Colonic mucosa (tissue), 4 donors: ENCODE measurements at regions not wholly inside any gene's neighbourhood (a gene's known extent, or its start where the extent isn't known, plus 50 kb on each side); places are given as distances from the start of the nearest gene placed in this dataset.

ENCODE experiments used
- DNase-seq: peaks from one replicate; pipeline ENCODE4 v3.0.0-alpha.2; 2020
- H3K27ac ChIP-seq: fragments of 200-600 bp; one replicate; pipeline ENCODE4 v1.8.0; 2021
- H3K27me3 ChIP-seq: fragments of 200-600 bp; one replicate; pipeline ENCODE4 v1.8.0; 2021
- H3K36me3 ChIP-seq: fragments of 200-600 bp; one replicate; pipeline ENCODE4 v1.8.0; 2021
- H3K4me1 ChIP-seq: fragments of 200-600 bp; one replicate; pipeline ENCODE4 v1.8.0; 2021; ENCODE audit warnings: mild to moderate bottlenecking
- H3K4me3 ChIP-seq: fragments of 200-600 bp; one replicate; pipeline ENCODE4 v1.8.0; 2021
- H3K9ac ChIP-seq, 2 donors: one replicate each; pipeline ENCODE4 v1.7.0; 2013; ENCODE audit warnings: control low read depth in 2 of 2, low read depth in 2 of 2, low read length in 2 of 2
- H3K9me3 ChIP-seq: fragments of 200-600 bp; one replicate; pipeline ENCODE4 v1.8.0; 2021
- intact Hi-C: fragments of 100-400 bp; cut with DNase I; formaldehyde crosslinking; loops from one replicate; pipeline ENCODE4 v1.14.1; 2022
- TF ChIP-seq, protein P1 (sequence below): fragments of 200-600 bp; IDR thresholded peaks from one replicate; pipeline ENCODE4 v1.8.0; 2022; ENCODE audit warnings: antibody characterized with exemption, mild to moderate bottlenecking
- donor health status: healthy.
- donor health status: DM: no; HTN: no; CAD: no.
- donor health status: DM: no; HTN: no; CAD: no.

DNA sequence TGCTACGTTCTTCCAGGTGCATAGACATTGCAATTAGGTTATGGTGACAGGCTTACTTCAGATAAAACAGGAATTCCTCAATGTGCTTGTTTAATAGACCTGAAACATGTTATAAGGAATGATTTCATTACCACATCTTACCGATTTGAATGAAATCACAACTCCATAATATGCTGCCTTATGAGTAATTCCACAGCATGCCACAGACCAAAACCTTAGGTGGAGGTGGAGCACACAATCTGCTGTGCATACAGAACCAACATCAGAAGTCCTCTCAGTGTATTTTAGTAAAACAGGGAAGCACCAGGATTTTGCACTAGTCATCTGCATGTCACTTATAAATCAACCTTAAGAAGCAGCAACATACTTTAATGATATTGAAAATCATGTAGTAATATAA is 148.9 kb upstream of the TSHZ2 start:
- Histone ChIP-seq H3K27me3 (no peaks in the 10 kb centered on the region), H3K4me3 (no peak overlapping the region), H3K9ac (no peak overlapping the region), H3K9me3 (no peaks in the 10 kb centered on the region), H3K36me3 (no peaks in the 10 kb centered on the region), H3K4me1 (no peaks in the 10 kb centered on the region), H3K27ac (no peak overlapping the region)
- TF ChIP-seq, protein P1, sequence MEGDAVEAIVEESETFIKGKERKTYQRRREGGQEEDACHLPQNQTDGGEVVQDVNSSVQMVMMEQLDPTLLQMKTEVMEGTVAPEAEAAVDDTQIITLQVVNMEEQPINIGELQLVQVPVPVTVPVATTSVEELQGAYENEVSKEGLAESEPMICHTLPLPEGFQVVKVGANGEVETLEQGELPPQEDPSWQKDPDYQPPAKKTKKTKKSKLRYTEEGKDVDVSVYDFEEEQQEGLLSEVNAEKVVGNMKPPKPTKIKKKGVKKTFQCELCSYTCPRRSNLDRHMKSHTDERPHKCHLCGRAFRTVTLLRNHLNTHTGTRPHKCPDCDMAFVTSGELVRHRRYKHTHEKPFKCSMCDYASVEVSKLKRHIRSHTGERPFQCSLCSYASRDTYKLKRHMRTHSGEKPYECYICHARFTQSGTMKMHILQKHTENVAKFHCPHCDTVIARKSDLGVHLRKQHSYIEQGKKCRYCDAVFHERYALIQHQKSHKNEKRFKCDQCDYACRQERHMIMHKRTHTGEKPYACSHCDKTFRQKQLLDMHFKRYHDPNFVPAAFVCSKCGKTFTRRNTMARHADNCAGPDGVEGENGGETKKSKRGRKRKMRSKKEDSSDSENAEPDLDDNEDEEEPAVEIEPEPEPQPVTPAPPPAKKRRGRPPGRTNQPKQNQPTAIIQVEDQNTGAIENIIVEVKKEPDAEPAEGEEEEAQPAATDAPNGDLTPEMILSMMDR = no peak
- DNase-seq = no peak
- intact Hi-C loops = no loop called here

GRCh38 chr20:52820641-52821292 is 151.4 kb upstream of the TSHZ2 start:
- no peak for DNase-seq
- H3K36me3 ChIP-seq = no peaks in the 10 kb centered on the region
- H3K9ac ChIP-seq = no peak overlapping the region
- H3K4me3 ChIP-seq = no peak overlapping the region
- no peak overlapping the region for H3K27ac ChIP-seq
- no peaks in the 10 kb centered on the region for H3K27me3 ChIP-seq
- H3K9me3 ChIP-seq = no peaks in the 10 kb centered on the region
- intact Hi-C loops = no loop called here
- TF ChIP-seq, protein P1 = no peak
- H3K4me1 ChIP-seq = no peaks in the 10 kb centered on the region

GRCh38 chr20:52818491-52818890 is 153.7 kb upstream of the TSHZ2 start:
- Histone ChIP-seq H3K27ac (no peak overlapping the region), H3K36me3 (no peaks in the 10 kb centered on the region), H3K4me1 (no peaks in the 10 kb centered on the region), H3K9me3 (no peaks in the 10 kb centered on the region), H3K27me3 (no peaks in the 10 kb centered on the region), H3K4me3 (no peak overlapping the region), H3K9ac (no peak overlapping the region)
- intact Hi-C loops = no loop called here
- DNase-seq = no peak
- TF ChIP-seq, protein P1 = no peak

DNA sequence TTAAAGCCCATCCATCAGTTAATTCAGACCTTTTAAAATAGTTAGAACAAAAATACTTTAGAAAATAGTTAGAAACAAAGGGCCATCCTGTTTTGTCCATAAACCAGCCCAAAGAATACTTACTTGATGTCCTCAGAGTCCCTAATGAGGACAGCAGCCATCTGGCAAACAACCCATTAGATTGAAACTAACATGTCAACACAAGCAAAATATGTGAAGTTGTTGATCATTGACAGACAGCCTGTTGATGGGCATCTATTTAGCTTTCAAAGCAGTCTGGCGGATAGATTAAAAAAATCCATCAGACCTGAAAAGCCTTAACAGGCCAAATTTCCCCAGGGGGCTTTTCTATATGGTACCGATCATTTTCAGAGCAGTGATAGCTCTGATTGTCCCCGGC is 154.2 kb upstream of the TSHZ2 start:
- TF ChIP-seq, protein P1 = no peak
- intact Hi-C loops = no loop called here
- H3K27ac ChIP-seq = no peak overlapping the region
- no peaks in the 10 kb centered on the region for H3K36me3 ChIP-seq
- no peaks in the 10 kb centered on the region for H3K4me1 ChIP-seq
- no peak for DNase-seq
- no peaks in the 10 kb centered on the region for H3K27me3 ChIP-seq
- no peak overlapping the region for H3K4me3 ChIP-seq
- no peaks in the 10 kb centered on the region for H3K9me3 ChIP-seq
- H3K9ac ChIP-seq = no peak overlapping the region

DNA sequence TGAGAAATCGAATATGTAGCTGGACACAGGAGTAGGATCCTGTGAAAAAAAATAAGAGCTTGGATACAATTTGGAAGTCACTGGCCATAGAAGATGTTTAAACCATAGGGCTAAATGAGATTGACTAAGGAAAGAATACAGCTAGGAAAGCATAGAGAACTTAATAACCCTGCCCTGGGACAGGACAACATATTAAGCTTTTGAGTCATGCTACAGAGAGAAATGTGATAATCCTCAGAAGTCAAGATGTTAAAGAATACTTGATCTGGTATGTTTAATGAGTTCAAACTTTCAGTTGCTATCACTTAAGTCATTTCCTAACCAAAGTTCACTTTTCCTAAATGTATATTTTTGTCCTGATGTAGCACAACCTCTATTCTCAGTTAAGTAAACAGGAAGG is 154.6 kb upstream of the TSHZ2 start:
- no peak overlapping the region for H3K9ac ChIP-seq
- no peaks in the 10 kb centered on the region for H3K27me3 ChIP-seq
- H3K36me3 ChIP-seq = no peaks in the 10 kb centered on the region
- intact Hi-C loops = no loop called here
- H3K4me1 ChIP-seq = no peaks in the 10 kb centered on the region
- no peak overlapping the region for H3K27ac ChIP-seq
- no peaks in the 10 kb centered on the region for H3K9me3 ChIP-seq
- TF ChIP-seq, protein P1 = no peak
- no peak overlapping the region for H3K4me3 ChIP-seq
- DNase-seq = no peak
